ENCODE measurements at regions not wholly inside any gene's neighbourhood (a gene's known extent, or its start where the extent isn't known, plus 50 kb on each side); places are given as distances from the start of the nearest gene placed in this dataset.

GRCh38 chr1:30637183-30637980 lies 86.0 kb downstream of the MATN1 start:
- peak; percentile 9 for DNase-seq

- no peak for DNase-seq
Measured at GRCh38 chr1:30636621-30637020, 86.8 kb downstream of the MATN1 start.

DNA sequence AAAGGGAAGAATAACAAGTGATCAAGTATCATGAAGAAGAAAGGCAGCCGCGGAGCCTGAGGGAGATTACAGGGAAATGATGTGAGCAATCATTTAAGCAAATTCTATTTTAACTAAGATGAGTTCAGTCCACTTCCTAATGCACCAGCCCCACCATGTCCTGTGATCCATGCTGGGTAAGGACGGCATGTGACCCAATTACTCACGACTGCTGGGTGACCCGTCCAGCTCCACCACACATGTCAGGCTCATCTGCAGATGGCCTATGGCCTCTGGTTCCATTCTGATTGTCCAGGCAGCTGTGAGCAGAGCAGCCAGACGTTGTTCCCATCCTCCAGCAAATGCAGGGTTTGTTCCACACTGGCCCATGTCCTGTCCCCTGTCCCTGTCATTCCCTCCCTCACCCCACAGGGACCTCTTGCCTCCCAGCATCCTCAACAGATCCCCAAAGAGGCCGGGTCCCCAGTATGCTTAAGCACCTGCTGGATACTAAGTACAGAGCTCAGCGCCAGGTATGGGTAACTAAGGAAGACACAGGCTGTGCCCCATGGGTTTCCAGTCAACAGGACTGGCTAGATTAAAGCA lies 87.9 kb downstream of the MATN1 start:
- DNase-seq = no peak

DNA sequence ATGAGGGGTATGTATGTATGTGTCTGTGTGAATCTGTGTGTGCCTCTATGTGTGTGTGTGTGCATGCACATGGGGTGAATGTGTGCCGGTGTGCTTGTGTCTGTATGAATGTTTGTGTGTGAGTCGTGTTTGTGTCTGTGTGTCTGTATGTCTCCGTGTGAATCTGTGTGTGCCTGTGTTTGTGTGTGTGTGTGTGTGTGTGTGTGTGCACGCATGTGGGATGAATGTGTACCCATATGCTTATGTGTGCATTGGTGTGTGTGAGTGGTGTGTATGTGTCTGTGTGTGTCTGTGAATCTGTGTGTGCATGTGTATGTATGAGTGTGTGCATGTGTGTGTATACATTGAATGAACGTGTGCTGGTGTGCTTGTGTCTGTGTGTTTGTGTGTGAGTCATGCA lies 88.9 kb downstream of the MATN1 start:
- DNase-seq = no peak

DNA sequence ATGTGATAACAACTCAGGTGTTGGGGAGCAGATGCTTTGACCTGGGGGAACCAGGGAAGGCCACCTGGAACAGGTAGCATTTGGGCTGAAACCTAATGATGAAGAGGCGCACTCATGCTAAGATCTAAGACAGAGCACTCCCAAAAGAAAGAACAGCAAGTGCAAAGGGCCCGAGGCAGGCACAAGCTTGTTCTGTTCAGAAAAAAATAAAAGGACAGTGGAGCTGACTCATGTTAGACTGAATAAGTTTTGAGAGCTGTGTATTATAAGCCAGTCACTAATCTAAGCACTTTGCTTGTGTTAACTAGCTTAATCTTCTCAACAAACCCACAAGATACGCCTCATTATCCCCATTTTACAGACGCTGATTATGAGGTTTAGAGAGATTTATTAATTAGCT lies 90.1 kb downstream of the MATN1 start:
- DNase-seq = no peak

GRCh38 chr1:30632481-30632880 lies 90.9 kb downstream of the MATN1 start:
- DNase-seq = no peak

GRCh38 chr1:30631700-30632099 lies 91.7 kb downstream of the MATN1 start:
- peak; percentile 78 for DNase-seq

GRCh38 chr1:30629501-30629900 lies 93.9 kb downstream of the MATN1 start:
- DNase-seq = no peak

DNA sequence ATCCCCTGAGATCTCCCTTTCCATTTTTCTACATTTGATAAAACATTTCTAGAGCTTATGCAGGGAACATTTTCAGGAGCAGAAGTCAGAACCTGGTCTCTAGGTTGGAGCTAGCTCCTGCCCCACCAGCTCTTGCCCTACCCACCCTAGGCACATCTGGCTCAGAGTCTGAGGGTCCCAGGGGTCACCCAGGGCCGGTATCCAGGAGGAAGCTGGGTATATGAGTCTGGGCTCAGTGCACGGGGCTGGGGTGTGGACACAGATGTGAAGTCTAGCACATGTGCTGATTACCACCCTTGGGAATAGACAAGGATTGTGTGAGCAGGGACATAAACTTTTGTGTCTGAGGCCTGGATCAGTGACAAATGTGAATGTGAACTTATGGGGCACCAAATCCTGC lies 95.4 kb downstream of the MATN1 start:
- DNase-seq = no peak

DNA sequence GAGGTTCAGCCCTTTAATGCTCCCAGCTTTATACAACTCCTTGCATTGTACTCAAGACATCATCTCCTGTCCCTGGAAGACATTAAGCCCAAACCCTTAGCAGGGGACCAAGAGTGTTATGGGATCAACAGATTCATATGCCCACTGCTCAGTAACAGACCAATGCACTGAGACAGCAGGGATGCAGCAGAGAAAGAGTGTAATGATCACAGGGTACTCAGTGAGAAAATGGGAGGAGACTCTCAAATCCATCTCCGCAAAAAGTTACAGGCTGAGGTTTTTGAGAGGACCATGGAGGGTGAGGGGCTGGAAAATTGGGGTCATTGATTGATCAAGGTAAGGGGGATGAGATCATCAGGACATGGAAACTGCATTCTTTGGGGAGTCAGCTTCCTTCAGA lies 96.2 kb downstream of the MATN1 start:
- DNase-seq = no peak

DNA sequence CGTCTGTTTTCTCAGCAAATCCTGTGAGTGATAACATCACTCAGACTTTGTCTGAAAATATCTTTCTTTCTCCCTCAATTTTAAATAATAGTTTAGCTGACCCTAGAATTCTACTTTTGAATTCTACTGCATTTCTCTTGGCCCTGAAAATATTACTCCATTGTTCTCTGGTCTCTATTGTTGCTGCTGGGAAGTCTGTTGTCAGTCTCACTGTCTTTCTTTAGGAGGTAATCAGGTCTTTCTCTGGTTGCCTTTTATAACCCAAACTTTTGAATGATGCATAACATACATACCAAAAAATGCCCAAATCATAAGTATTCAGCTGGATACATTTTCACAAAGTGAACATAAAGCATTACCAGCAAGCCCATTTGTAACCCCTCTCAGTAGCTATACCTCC lies 100.0 kb downstream of the MATN1 start:
- DNase-seq = no peak

DNA sequence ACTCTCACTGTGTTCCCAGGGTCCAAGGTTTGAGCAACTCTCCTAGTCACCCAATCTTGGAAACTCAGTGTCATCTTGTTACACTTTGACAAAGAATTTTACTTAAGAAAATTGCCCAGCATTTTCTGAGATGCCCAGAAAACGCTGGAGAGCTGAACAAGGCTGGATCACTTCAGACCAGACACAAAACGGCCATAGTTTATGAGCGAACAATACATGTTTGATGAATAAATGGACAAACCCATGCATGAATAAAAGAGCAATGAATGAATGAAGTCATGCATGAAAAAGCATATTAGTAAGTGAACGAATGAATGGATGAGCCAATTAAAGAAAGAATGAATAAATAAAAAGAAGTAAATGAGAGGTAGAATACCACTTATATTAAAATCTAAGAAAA lies 103.8 kb downstream of the MATN1 start:
- DNase-seq = no peak

DNA sequence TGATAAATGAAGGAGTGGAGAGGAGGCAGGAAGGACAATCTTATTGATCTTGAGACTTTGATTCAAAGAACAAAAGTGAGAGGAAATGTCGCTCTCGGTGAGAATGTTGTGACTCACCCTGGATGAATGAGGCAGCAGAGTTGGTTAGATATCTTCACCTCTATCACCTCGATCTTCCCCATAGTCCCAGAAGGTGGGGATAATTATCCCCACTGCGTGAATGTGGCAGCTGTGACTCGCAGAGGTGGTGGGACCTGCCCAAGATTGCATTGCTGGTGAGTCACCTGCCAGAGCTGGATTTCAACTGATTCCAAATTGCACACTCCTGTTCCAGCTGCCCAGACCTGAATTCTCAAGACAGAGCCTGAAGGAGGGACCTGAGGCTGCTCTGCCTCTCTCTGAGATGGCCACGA lies 105.0 kb downstream of the MATN1 start:
- DNase-seq = no peak

DNA sequence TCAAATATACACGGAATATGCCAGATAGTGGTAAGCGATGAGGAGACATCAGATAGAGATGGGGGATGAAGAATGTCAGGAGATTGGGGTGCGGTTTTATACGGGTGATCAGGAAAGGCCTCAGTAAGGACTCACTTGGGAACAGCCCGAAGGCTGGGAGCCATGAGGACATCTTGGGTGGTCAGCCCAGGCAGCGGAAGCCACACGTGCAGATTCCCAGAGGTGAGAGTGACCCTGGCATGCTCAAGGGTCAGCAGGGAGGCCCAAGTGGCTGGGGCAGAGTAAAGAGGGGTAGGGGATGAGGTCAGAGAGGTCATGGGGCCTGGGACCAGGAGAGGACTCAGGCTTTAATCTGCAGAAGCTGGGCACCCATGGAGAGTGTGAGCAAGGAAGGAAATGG lies 106.6 kb downstream of the MATN1 start:
- no peak for DNase-seq

DNA sequence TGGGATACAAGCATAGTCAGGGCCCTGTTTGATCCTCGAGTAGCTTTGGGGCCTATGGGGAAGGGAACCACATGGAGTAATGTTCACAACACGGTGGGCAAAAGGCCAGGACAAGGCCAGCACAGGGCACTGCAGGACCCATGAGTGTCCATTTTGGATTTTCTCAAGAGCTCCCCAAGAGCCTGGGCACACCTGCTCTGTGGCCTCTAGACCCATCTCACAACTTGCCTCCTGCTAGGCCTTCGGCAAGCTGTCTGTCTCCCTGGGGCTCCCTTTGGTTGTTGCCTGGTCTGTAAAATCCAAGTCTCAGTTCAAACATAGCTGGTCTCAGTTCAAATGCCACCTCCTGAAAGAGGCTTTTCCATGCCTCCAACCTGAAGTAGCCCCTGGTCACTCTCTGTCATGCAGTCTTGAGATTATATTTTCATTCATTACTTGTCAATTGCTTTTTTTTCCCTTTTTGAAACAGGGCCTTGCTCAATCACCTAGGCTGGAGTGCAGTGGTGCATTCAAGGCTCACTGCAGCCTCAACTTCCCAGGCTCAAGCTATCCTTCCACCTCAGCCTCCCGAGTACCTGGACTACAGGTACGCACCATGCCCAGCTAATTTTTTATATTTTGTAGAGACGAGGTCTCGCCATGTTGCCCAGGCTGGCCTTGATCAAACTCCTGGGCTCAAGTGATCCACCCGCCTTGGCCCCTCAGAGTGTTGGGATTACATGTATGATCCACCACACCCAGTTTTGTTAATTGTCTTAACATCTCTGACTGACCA lies 107.4 kb downstream of the MATN1 start:
- DNase-seq = no peak

GRCh38 chr1:30615076-30615795 lies 108.1 kb downstream of the MATN1 start:
- DNase-seq = no peak

DNA sequence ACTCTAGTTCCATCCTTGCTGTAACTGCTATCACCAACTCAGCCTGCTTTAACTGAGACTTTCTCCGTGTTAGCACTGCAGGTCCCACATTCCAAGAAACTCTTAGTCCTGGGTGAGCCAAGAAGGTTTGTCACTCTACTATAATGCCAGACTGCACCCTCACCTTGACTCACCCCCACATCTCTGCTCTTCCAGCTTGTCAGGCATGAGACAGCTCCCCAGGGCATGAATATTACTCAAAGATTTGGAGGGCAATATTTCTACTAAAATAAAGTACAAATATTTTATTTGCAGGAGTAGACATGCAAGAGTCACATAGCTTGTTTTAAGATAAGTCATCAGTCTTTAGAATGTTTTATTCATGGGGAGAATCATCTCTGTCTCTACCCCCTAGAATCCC lies 110.2 kb downstream of the MATN1 start:
- no peak for DNase-seq

- DNase-seq = peak; percentile 80
Measured at GRCh38 chr1:30612536-30613065, 110.8 kb downstream of the MATN1 start.

- no peak for DNase-seq
Measured at GRCh38 chr1:30611741-30612309, 111.6 kb downstream of the MATN1 start.

DNA sequence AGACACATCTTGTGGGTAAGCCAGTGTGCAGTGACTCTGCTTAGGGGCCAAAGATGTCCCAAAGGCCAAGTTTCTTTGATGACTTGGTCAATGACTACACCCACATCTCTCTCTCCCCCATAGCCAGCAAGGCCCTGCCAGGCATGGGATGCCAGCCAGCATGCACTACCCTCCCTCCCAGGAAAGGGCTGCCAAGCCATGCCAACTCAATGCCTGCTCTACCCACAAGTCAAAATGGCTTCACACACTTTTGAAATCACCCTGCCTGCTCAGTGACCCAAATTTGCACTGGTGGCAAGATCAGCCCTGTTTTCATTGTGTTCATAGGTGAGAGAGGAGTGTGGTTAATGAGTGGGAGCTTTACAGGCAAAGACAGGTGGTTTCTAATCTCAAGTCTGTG lies 112.5 kb downstream of the MATN1 start:
- peak; percentile 64 for DNase-seq

DNA sequence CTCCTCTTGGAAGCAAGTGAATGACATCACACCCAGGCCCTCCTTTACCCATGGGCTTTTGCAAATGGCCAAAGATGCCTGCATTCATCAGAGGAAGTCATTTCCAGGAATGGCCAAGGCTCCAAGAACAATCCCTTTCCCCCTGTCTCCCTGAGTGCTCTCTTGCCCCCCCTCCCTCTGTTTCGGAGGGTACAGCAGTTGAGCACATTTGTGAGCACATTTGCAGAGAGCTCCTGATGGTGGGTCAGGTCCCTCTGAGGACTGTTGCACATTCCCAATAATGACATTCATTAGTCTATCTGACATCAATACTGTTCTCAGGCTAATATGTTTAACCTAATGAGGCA lies 113.4 kb downstream of the MATN1 start:
- DNase-seq = no peak

DNA sequence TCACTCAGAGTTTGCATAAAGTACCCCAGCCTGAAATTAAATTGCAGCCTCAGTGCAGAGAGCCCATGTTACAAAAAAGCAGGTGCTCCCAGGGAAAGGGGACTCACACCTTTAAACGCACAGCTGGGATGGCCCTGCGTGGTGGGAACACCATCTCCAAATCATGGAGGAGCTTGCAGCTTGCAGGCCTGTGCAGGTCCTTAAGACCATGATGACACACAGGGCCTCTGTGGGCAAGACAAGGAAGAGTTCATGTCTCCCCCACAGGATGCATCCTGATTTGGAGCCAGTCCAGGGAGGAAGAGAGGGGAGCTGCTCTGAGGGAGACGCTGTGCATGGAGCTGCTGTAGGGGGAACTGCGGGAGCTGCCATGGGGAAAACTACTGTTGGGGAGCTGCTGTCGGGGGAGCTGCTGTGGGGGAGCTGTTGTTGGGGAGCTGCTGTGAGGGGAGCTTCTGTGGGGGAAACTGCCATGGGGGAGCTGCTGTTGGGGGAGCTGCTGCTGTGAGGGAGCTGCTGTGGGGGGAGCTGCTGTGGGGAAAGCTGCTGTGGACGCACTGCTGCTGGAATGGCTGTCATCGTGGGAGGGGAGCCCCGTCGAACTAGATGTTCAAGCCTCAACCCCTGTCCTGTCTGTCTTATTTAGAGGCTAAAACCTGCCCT lies 113.9 kb downstream of the MATN1 start:
- no peak for DNase-seq
